CD4-positive, alpha-beta T cell (primary cell): ENCODE measurements at regions not wholly inside any gene's neighbourhood (a gene's known extent, or its start where the extent isn't known, plus 50 kb on each side); places are given as distances from the start of the nearest gene placed in this dataset.

Experiments
- ATAC-seq: fragments of 200-7000 bp; cut with Tn5 transposase; one replicate; pipeline ENCODE4 v1.10.0; 2022; ENCODE audit warnings: mild to moderate bottlenecking; ENCODE audit not compliant: poor library complexity
- CTCF ChIA-PET: fragments of 350-600 bp; sonication (Branson Sonifier 250); formaldehyde crosslinking; loops from one replicate; lab custom pipeline; 2021; ENCODE audit warnings: antibody characterized with exemption, inconsistent platforms; lab: Charles Lee
- POLR2A ChIA-PET: fragments of 350-600 bp; sonication (Branson Sonifier 250); formaldehyde crosslinking; loops from one replicate; lab custom pipeline; 2021; ENCODE audit warnings: antibody characterized with exemption, inconsistent platforms; lab: Charles Lee
- DNase-seq, 14 experiments: peaks; one replicate each; pipeline ENCODE4 v3.0.0-alpha.2; 2013 to 2020; ENCODE audit warnings: mixed read lengths in 2 of 14
- H3K27ac ChIP-seq, 2 donors: one replicate each; pipeline versions ENCODE4 v1.5.1 to v1.7.0; 2013; ENCODE audit warnings: low read length in 2 of 2, low read depth in 1 of 2, mild to moderate bottlenecking in 1 of 2
- H3K27me3 ChIP-seq, 2 experiments: 1 replicate in 1 of 2; 2 replicates in 1 of 2; pipeline versions ENCODE4 v1.6.1 to v1.7.0; 2013; ENCODE audit warnings: low read length in 2 of 2, control low read depth in 1 of 2, mild to moderate bottlenecking in 1 of 2, moderate library complexity in 1 of 2; ENCODE audit not compliant: insufficient read depth in 2 of 2, control insufficient read depth in 1 of 2
- H3K36me3 ChIP-seq: one replicate; pipeline ENCODE4 v1.6.1; 2013; ENCODE audit warnings: low read length, control low read depth; ENCODE audit not compliant: insufficient read depth
- H3K4me1 ChIP-seq: one replicate; pipeline ENCODE4 v1.6.1; 2013; ENCODE audit warnings: low read length, control low read depth; ENCODE audit not compliant: insufficient read depth
- H3K4me3 ChIP-seq: one replicate; pipeline ENCODE4 v1.5.1; 2013; ENCODE audit warnings: mild to moderate bottlenecking, low read length, moderate library complexity
- H3K9me3 ChIP-seq, 2 experiments: 1 replicate in 1 of 2; 2 replicates in 1 of 2; pipeline versions ENCODE4 v1.6.1 to v1.7.0; 2013; ENCODE audit warnings: low read length in 2 of 2, mild to moderate bottlenecking in 2 of 2, control low read depth in 1 of 2, moderate library complexity in 1 of 2; ENCODE audit not compliant: control insufficient read depth in 1 of 2, insufficient read depth in 1 of 2
- H3K27ac Mint-ChIP-seq: one replicate; pipeline ENCODE4 v1.8.0; 2020; ENCODE audit warnings: mixed read lengths
- H3K27me3 Mint-ChIP-seq: one replicate; pipeline ENCODE4 v1.8.0; 2021; ENCODE audit warnings: mixed read lengths
- H3K36me3 Mint-ChIP-seq: one replicate; pipeline ENCODE4 v1.8.0; 2021; ENCODE audit warnings: low read depth, mixed read lengths
- H3K4me1 Mint-ChIP-seq: one replicate; pipeline ENCODE4 v1.8.0; 2021; ENCODE audit warnings: low read depth, mixed read lengths
- H3K4me3 Mint-ChIP-seq: one replicate; pipeline ENCODE4 v1.8.0; 2020; ENCODE audit warnings: mild to moderate bottlenecking, mixed read lengths
- H3K9me3 Mint-ChIP-seq: one replicate; pipeline ENCODE4 v1.8.0; 2020; ENCODE audit warnings: mixed read lengths
- intact Hi-C, 2 experiments: fragments of 100-400 bp; cut with DNase I in 1 of 2; cut with micrococcal nuclease in 1 of 2; formaldehyde crosslinking; loops; one replicate each; pipeline versions ENCODE4 v1.15.1 to v1.9.0; 2023 to 2025; cut with DNase I, micrococcal nuclease
- TF ChIP-seq, protein P1 (sequence below): fragments of 200-600 bp; IDR thresholded peaks from one replicate; pipeline ENCODE4 v1.8.0; 2022; ENCODE audit warnings: antibody characterized with exemption, mild to moderate bottlenecking

DNA sequence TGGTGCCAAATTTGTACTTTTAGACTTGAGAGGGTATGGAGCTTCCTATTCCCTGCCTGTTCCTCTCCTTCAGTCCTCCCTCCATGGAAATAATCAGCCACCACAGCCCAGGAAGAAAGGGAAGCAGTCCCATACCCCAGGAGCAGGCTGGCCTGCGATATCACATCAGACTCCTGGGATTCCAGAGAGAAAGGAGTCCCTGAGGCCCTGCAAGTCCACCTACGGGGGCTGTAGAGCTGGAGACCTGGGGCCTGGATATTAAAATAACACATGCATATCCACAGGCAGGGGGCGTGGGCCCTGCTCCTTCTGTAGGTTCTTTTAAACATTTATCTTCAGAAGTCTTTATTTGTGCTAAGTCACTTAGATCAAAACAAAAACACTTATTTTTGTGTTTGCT, 117.2 kb downstream of the TMEM174 start:
- Histone ChIP-seq H3K9me3 (no peaks in the 10 kb centered on the region), H3K4me3 (no peak overlapping the region), H3K4me1 (no peaks in the 10 kb centered on the region), H3K27ac (no peak overlapping the region), H3K27me3 (peaks cover 29 to 55% of the 10 kb centered on the region in 2 experiments), H3K36me3 (no peaks in the 10 kb centered on the region)
- Mint-ChIP-seq H3K27me3 (peaks cover 83% of the 10 kb centered on the region), H3K27ac (no peak overlapping the region), H3K4me3 (no peak overlapping the region), H3K9me3 (peaks cover 3% of the 10 kb centered on the region), H3K36me3 (no peaks in the 10 kb centered on the region), H3K4me1 (no peaks in the 10 kb centered on the region)
- TF ChIP-seq, protein P1, sequence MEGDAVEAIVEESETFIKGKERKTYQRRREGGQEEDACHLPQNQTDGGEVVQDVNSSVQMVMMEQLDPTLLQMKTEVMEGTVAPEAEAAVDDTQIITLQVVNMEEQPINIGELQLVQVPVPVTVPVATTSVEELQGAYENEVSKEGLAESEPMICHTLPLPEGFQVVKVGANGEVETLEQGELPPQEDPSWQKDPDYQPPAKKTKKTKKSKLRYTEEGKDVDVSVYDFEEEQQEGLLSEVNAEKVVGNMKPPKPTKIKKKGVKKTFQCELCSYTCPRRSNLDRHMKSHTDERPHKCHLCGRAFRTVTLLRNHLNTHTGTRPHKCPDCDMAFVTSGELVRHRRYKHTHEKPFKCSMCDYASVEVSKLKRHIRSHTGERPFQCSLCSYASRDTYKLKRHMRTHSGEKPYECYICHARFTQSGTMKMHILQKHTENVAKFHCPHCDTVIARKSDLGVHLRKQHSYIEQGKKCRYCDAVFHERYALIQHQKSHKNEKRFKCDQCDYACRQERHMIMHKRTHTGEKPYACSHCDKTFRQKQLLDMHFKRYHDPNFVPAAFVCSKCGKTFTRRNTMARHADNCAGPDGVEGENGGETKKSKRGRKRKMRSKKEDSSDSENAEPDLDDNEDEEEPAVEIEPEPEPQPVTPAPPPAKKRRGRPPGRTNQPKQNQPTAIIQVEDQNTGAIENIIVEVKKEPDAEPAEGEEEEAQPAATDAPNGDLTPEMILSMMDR, result no peak
- ChIA-PET POLR2A (no interaction called here), CTCF (no interaction called here)
- no peak for DNase-seq
- no peak for ATAC-seq
- intact Hi-C loops, result no loop called here

DNA sequence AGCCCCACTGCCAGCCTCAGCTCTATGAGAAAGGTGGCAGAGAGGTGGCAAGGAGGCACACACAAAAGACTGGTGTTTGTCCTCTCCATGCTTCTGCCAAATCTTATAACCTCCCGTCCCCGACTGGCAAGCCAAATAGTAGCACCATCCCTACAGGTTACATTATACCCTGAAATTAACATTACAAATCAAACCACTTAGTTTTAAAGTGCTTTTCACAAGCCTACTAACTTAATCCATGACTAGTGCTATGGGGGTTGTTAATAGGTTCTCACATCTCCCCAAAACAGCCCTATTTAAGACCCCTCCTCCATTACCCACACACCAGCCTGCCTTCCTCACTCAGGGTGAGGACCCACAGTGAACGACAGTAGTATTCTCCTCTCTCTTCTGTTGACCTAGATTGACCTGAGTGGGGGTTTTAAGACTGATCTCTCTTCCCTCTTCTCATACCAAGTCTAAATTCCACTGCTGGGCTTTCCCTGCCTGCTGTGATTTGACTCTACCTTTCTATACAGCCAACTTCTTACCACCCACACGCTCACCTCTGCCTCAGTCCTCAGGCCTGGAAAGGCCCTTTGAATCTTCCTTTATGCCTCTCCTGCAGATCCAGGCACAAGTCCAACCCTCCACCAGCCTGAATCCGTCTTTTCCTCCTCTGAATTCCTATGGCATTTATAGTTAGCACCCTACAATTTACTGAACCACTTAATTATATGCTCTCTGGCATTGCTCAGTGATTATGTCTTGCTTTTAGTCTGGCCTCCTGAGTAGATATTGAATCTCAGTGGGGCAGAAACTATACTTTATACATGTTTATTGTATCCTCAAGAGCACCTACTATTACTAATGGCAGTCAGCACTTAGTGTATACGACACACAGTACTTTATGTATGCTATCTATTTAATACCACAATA, 116.1 kb downstream of the TMEM174 start:
- intact Hi-C loops, result no loop called here
- H3K4me1 Mint-ChIP-seq, result no peaks in the 10 kb centered on the region
- Histone ChIP-seq H3K4me3 (no peak overlapping the region), H3K27me3 (peaks cover 25 to 45% of the 10 kb centered on the region in 2 experiments), H3K9me3 (no peaks in the 10 kb centered on the region), H3K36me3 (no peaks in the 10 kb centered on the region), H3K27ac (no peak overlapping the region), H3K4me1 (no peaks in the 10 kb centered on the region)
- DNase-seq, result no peak
- ChIA-PET POLR2A (no interaction called here), CTCF (no interaction called here)
- H3K27me3 Mint-ChIP-seq, result peaks cover 83% of the 10 kb centered on the region
- H3K9me3 Mint-ChIP-seq, result peaks cover 3% of the 10 kb centered on the region
- H3K4me3 Mint-ChIP-seq, result no peak overlapping the region
- no peak for ATAC-seq
- no peak overlapping the region for H3K27ac Mint-ChIP-seq
- no peaks in the 10 kb centered on the region for H3K36me3 Mint-ChIP-seq
- TF ChIP-seq, protein P1, result no peak

GRCh38 chr5:73286896-73287295, 113.9 kb downstream of the TMEM174 start:
- H3K4me3 Mint-ChIP-seq, result no peak overlapping the region
- Histone ChIP-seq H3K36me3 (no peaks in the 10 kb centered on the region), H3K4me1 (no peaks in the 10 kb centered on the region), H3K4me3 (no peak overlapping the region), H3K27me3 (peaks cover 24 to 32% of the 10 kb centered on the region in 2 experiments), H3K27ac (no peak overlapping the region), H3K9me3 (no peaks in the 10 kb centered on the region)
- H3K9me3 Mint-ChIP-seq, result peaks cover 3% of the 10 kb centered on the region
- POLR2A ChIA-PET, result no interaction called here
- no peaks in the 10 kb centered on the region for H3K36me3 Mint-ChIP-seq
- intact Hi-C loops, result no loop called here
- ATAC-seq, result no peak
- TF ChIP-seq, protein P1, result no peak
- H3K27ac Mint-ChIP-seq, result no peak overlapping the region
- CTCF ChIA-PET, result no interaction called here
- no peaks in the 10 kb centered on the region for H3K4me1 Mint-ChIP-seq
- DNase-seq, result no peak
- H3K27me3 Mint-ChIP-seq, result peaks cover 79% of the 10 kb centered on the region
